Ishikawa (cell line): ENCODE measurements at regions not wholly inside any gene's neighbourhood (a gene's known extent, or its start where the extent isn't known, plus 50 kb on each side); places are given as distances from the start of the nearest gene placed in this dataset.

Experiments used
- CEBPB ChIP-seq: IDR thresholded peaks from 2 replicates; pipeline ENCODE4 v1.6.1; 2012
- CREB1 ChIP-seq: IDR thresholded peaks from 2 replicates; pipeline ENCODE4 v1.6.1; 2012; ENCODE audit warnings: low read depth
- EGR1 ChIP-seq: IDR thresholded peaks from 2 replicates; pipeline ENCODE4 v1.6.1; 2012
- EP300 ChIP-seq: IDR thresholded peaks from 2 replicates; pipeline ENCODE4 v1.6.1; 2012; ENCODE audit warnings: borderline replicate concordance
- FOXM1 ChIP-seq: IDR thresholded peaks from 2 replicates; pipeline ENCODE4 v1.6.1; 2012; ENCODE audit warnings: low read depth, borderline replicate concordance
- NFIC ChIP-seq: IDR thresholded peaks from 2 replicates; pipeline ENCODE4 v1.6.1; 2012
- RAD21 ChIP-seq: IDR thresholded peaks from 2 replicates; pipeline ENCODE4 v1.6.1; 2012; ENCODE audit warnings: low read depth
- REST ChIP-seq: IDR thresholded peaks from 2 replicates; pipeline ENCODE4 v1.6.1; 2012; ENCODE audit warnings: low read depth, mild to moderate bottlenecking
- TAF1 ChIP-seq: IDR thresholded peaks from 2 replicates; pipeline ENCODE4 v1.6.1; 2012; ENCODE audit warnings: low read depth, mild to moderate bottlenecking
- TCF12 ChIP-seq: IDR thresholded peaks from 2 replicates; pipeline ENCODE4 v1.6.1; 2012; ENCODE audit warnings: low read depth
- TEAD4 ChIP-seq: IDR thresholded peaks from 2 replicates; pipeline ENCODE4 v1.6.1; 2012
- USF1 ChIP-seq: IDR thresholded peaks from 2 replicates; pipeline ENCODE4 v1.6.1; 2012
- YY1 ChIP-seq: IDR thresholded peaks from 2 replicates; pipeline ENCODE4 v1.6.1; 2012; ENCODE audit warnings: low read depth
- ZBTB7A ChIP-seq: IDR thresholded peaks from 2 replicates; pipeline ENCODE4 v1.6.1; 2012; ENCODE audit warnings: low read depth
- TF ChIP-seq, protein P1 (sequence below): IDR thresholded peaks from 2 replicates; pipeline ENCODE4 v1.6.1; 2012

- TF ChIP-seq USF1 (no peak), TCF12 (no peak), EGR1 (no peak), NFIC (no peak), TEAD4 (no peak), CEBPB (no peak), YY1 (no peak), FOXM1 (no peak), EP300 (no peak), ZBTB7A (no peak), CREB1 (no peak), RAD21 (no peak), REST (no peak), TAF1 (no peak)
- TF ChIP-seq, protein P1, sequence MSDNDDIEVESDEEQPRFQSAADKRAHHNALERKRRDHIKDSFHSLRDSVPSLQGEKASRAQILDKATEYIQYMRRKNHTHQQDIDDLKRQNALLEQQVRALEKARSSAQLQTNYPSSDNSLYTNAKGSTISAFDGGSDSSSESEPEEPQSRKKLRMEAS = no peak
Measured at GRCh38 chr3:71870966-71871512, 86.1 kb upstream of the PROK2 start.

DNA sequence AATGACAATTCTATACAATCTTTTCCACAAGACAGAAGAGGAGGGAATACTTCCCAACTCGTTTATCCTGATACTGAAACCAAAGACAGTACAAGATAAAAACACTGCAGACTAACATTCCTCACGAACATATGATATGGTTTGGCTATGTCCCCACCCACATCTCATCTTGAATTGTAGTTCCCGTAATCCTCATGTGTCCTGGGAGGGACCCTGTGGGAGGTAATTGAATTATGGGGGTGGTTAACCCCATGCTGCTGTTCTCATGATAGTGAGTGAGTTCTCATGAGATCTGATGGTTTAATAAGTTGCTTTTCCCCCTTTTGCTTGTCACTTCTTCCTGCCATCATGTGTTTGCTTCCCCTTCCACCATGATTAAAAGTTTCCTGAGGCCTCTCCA lies 83.9 kb upstream of the PROK2 start:
- TF ChIP-seq YY1 = no peak
- no peak for TF ChIP-seq EP300

DNA sequence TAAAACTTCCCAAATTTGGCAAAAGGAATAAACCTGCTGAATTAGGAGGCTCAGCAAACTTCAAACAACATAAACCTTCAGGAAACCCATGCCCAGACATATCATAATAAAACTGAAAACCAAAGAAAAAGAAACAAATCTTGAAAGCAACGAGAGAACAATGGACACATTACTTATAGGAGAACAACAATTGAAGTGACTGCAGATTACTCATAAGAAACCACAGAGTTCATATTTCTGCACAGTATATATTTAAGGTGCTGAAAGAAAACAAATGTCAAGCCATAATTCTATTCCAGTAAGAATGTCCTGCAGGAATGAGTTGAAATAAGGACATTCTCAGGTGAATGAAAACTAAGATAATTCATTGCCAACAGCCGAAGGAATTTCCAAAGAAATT lies 80.8 kb upstream of the PROK2 start:
- TF ChIP-seq FOXM1 = no peak
- no peak for TF ChIP-seq USF1
- TF ChIP-seq REST = no peak
- TF ChIP-seq CREB1 = no peak
- TF ChIP-seq TAF1 = no peak
- no peak for TF ChIP-seq TCF12
- TF ChIP-seq EGR1 = no peak
- no peak for TF ChIP-seq RAD21
- no peak for TF ChIP-seq EP300
- no peak for TF ChIP-seq TEAD4
- no peak for TF ChIP-seq NFIC
- no peak for TF ChIP-seq YY1
- no peak for TF ChIP-seq CEBPB
- TF ChIP-seq, protein P1 = no peak
- TF ChIP-seq ZBTB7A = no peak

GRCh38 chr3:71863563-71864190 lies 78.7 kb upstream of the PROK2 start:
- TF ChIP-seq TCF12 (no peak), CEBPB (no peak), CREB1 (no peak), RAD21 (no peak), TEAD4 (no peak), ZBTB7A (no peak), YY1 (no peak), EGR1 (no peak), REST (no peak), TAF1 (no peak), USF1 (no peak), NFIC (no peak), EP300 (no peak), FOXM1 (no peak)
- TF ChIP-seq, protein P1 = no peak
